Naive thymus-derived CD4-positive, alpha-beta T cell (primary cell): ENCODE measurements at regions not wholly inside any gene's neighbourhood (a gene's known extent, or its start where the extent isn't known, plus 50 kb on each side); places are given as distances from the start of the nearest gene placed in this dataset.

ENCODE experiments used
- ATAC-seq: fragments of 150-1000 bp; cut with Tn5 transposase; 2 replicates; pipeline ENCODE4 v1.10.0; 2021; ENCODE audit warnings: mild to moderate bottlenecking, moderate library complexity
- CTCF ChIA-PET: fragments of 350-600 bp; sonication (Branson Sonifier 250); formaldehyde crosslinking; loops from one replicate; lab custom pipeline; 2021; ENCODE audit warnings: antibody characterized with exemption; lab: Charles Lee
- POLR2A ChIA-PET: fragments of 350-600 bp; sonication (Branson Sonifier 250); formaldehyde crosslinking; loops from one replicate; lab custom pipeline; 2021; ENCODE audit warnings: antibody characterized with exemption, inconsistent platforms; lab: Charles Lee
- DNase-seq, 9 donors: peaks; one replicate each; pipeline versions ENCODE4 v3.0.0 to v3.0.0-alpha.2; 2020 to 2022; ENCODE audit warnings: mixed read lengths in 1 of 9
- H3K27ac ChIP-seq: one replicate; pipeline ENCODE4 v1.7.0; 2013; ENCODE audit warnings: mild to moderate bottlenecking, low read depth, low read length, moderate library complexity
- H3K27me3 ChIP-seq, 2 donors: one replicate each; pipeline ENCODE4 v1.7.0; 2013; ENCODE audit warnings: low read length in 2 of 2, mild to moderate bottlenecking in 2 of 2, moderate library complexity in 2 of 2; ENCODE audit not compliant: control insufficient read depth in 2 of 2, insufficient read depth in 2 of 2
- H3K36me3 ChIP-seq, 3 experiments: 1 replicate in 2 of 3; 2 replicates in 1 of 3; pipeline ENCODE4 v1.7.0; 2013; ENCODE audit warnings: low read length in 3 of 3, mild to moderate bottlenecking in 3 of 3, moderate library complexity in 1 of 3; ENCODE audit not compliant: insufficient read depth in 3 of 3, control insufficient read depth in 2 of 3
- H3K4me1 ChIP-seq, 2 donors: one replicate each; pipeline ENCODE4 v1.7.0; 2013; ENCODE audit warnings: low read length in 2 of 2, mild to moderate bottlenecking in 2 of 2, moderate library complexity in 1 of 2; ENCODE audit not compliant: control insufficient read depth in 2 of 2, insufficient read depth in 2 of 2
- H3K4me3 ChIP-seq: 2 replicates; pipeline ENCODE4 v1.7.0; 2013; ENCODE audit warnings: mild to moderate bottlenecking, low read length
- H3K9me3 ChIP-seq, 3 experiments: 1 replicate in 2 of 3; 2 replicates in 1 of 3; pipeline ENCODE4 v1.7.0; 2013; ENCODE audit warnings: low read length in 3 of 3; ENCODE audit not compliant: control insufficient read depth in 2 of 3
- H3K27ac Mint-ChIP-seq, 9 donors: one replicate each; pipeline ENCODE4 v1.8.0; 2020 to 2022; ENCODE audit warnings: mixed read lengths in 9 of 9, mild to moderate bottlenecking in 8 of 9, moderate library complexity in 5 of 9, inconsistent platforms in 2 of 9
- H3K27me3 Mint-ChIP-seq, 5 donors: one replicate each; pipeline ENCODE4 v1.8.0; 2021 to 2022; ENCODE audit warnings: mixed read lengths in 5 of 5, mild to moderate bottlenecking in 1 of 5
- H3K36me3 Mint-ChIP-seq, 5 donors: one replicate each; pipeline ENCODE4 v1.8.0; 2020 to 2022; ENCODE audit warnings: mixed read lengths in 5 of 5, mild to moderate bottlenecking in 3 of 5, inconsistent platforms in 1 of 5
- H3K4me1 Mint-ChIP-seq, 7 donors: one replicate each; pipeline ENCODE4 v1.8.0; 2020 to 2022; ENCODE audit warnings: mixed read lengths in 7 of 7, mild to moderate bottlenecking in 3 of 7, inconsistent platforms in 1 of 7
- H3K4me3 Mint-ChIP-seq, 10 donors: one replicate each; pipeline ENCODE4 v1.8.0; 2020 to 2022; ENCODE audit warnings: mild to moderate bottlenecking in 10 of 10, mixed read lengths in 10 of 10, moderate library complexity in 6 of 10, inconsistent platforms in 2 of 10
- H3K9me3 Mint-ChIP-seq, 11 donors: one replicate each; pipeline ENCODE4 v1.8.0; 2020 to 2022; ENCODE audit warnings: mixed read lengths in 11 of 11, mild to moderate bottlenecking in 4 of 11, inconsistent platforms in 1 of 11, moderate library complexity in 1 of 11
- intact Hi-C, 2 donors: fragments of 100-400 bp; cut with micrococcal nuclease; formaldehyde crosslinking; loops; one replicate each; pipeline ENCODE4 v1.15.1; 2023

- Mint-ChIP-seq H3K4me3 (no peak overlapping the region), H3K27me3 (peaks cover 0 to 34% (median 27%) of the 10 kb centered on the region in 5 donors), H3K9me3 (peaks cover 0 to 5% (median 0%) of the 10 kb centered on the region in 11 donors), H3K27ac (no peak overlapping the region), H3K36me3 (peaks cover 0 to 5% (median 0%) of the 10 kb centered on the region in 5 donors), H3K4me1 (peaks cover 0 to 1% (median 0%) of the 10 kb centered on the region in 7 donors)
- H3K27me3 ChIP-seq, result peaks cover 0 to 3% of the 10 kb centered on the region in 2 donors
- H3K27ac ChIP-seq, result no peak overlapping the region
- intact Hi-C loops, result no loop called here
- no peaks in the 10 kb centered on the region for H3K36me3 ChIP-seq
- no peaks in the 10 kb centered on the region for H3K4me1 ChIP-seq
- H3K9me3 ChIP-seq, result no peaks in the 10 kb centered on the region
- POLR2A ChIA-PET, result no interaction called here
- ATAC-seq, result no peak
- no peak overlapping the region for H3K4me3 ChIP-seq
- CTCF ChIA-PET, result no interaction called here
- no peak for DNase-seq
Observed at GRCh38 chr15:87429754-87430153, 826.8 kb downstream of the NTRK3 start.

DNA sequence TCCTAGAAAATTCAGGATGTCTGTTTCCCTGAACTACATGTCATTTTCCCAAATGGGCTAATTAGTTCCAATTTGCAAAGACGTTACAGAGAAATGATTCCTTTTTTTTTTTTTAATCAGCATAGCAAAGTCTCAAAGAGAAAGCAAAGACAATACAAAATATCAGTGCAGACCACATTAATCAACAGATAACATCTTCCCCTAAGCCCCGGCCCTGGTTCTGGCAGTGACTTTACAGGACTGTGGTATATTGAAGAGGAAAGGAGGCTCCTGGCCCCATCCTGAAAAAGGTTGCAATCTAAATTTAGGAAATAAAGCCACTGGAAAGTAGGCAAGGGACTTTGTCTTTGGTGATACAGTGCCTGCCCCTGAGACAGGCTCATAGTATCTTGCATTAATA lies 836.5 kb downstream of the NTRK3 start:
- no peaks in the 10 kb centered on the region for H3K4me1 ChIP-seq
- Mint-ChIP-seq H3K4me1 (no peaks in the 10 kb centered on the region), H3K36me3 (no peaks in the 10 kb centered on the region), H3K9me3 (peaks cover 0 to 5% (median 0%) of the 10 kb centered on the region in 11 donors), H3K27ac (no peak overlapping the region), H3K27me3 (peaks cover 0 to 21% (median 10%) of the 10 kb centered on the region in 5 donors), H3K4me3 (no peak overlapping the region)
- H3K27me3 ChIP-seq, result no peaks in the 10 kb centered on the region
- ATAC-seq (no peak), DNase-seq (no peak)
- intact Hi-C loops, result no loop called here
- ChIA-PET POLR2A (no interaction called here), CTCF (no interaction called here)
- H3K9me3 ChIP-seq, result no peaks in the 10 kb centered on the region
- no peak overlapping the region for H3K27ac ChIP-seq
- no peak overlapping the region for H3K4me3 ChIP-seq
- H3K36me3 ChIP-seq, result no peaks in the 10 kb centered on the region

DNA sequence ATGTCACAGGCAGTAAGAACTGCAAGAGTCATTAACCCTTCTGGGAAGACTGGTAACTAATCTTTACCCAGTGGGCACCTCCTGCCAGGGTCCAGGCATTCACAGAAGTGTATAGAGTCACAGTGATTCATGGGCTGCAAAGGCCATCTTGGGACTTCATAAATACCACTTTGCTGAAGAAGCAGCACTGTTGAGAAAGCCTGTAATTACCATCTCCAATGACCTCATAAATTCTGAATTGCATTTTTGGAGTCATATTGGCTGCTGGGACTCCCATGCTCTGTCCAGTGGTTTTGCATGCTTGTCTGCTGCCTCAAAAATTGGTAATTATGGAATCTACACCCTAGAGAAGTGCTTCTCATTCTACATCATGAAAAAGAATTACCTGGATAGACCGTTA lies 837.2 kb downstream of the NTRK3 start:
- intact Hi-C loops, result no loop called here
- Histone ChIP-seq H3K9me3 (no peaks in the 10 kb centered on the region), H3K4me1 (no peaks in the 10 kb centered on the region), H3K4me3 (no peak overlapping the region), H3K27ac (no peak overlapping the region), H3K27me3 (no peaks in the 10 kb centered on the region), H3K36me3 (no peaks in the 10 kb centered on the region)
- ATAC-seq (no peak), DNase-seq (no peak)
- peaks cover 0 to 3% (median 0%) of the 10 kb centered on the region in 11 donors for H3K9me3 Mint-ChIP-seq
- ChIA-PET POLR2A (no interaction called here), CTCF (no interaction called here)
- peaks cover 0 to 19% (median 10%) of the 10 kb centered on the region in 5 donors for H3K27me3 Mint-ChIP-seq
- no peaks in the 10 kb centered on the region for H3K4me1 Mint-ChIP-seq
- no peaks in the 10 kb centered on the region for H3K36me3 Mint-ChIP-seq
- no peak overlapping the region for H3K27ac Mint-ChIP-seq
- no peak overlapping the region for H3K4me3 Mint-ChIP-seq

DNA sequence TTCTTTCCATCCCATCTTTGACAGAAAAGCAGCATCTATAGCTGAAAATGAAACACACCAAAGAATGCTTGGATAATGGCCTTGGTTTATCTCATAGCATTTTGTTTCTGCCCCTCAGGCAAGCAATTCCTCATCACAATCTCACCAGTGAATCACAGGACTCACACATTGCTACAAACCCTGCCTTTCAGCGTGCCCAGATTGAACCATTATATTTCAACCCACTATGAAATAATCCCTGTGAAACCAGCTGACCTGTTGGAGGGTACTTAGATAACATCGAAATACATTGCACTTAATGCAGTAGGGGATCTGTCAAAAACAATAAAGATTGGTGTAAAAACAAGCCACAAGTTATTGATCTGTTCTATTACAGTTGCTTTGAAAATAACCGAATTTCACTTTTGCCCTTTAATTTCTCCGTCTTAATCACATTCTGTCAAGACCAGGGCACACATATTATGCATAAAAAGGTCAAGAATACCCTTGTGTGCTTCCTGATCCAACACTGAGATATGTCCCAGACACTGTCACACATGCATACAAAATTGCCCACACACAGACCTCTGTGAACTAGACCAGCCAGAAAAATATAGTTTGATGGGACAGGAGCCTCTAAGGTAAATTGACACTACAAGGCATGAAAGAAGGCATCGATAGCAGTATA lies 839.8 kb downstream of the NTRK3 start:
- Mint-ChIP-seq H3K9me3 (peaks cover 0 to 3% (median 0%) of the 10 kb centered on the region in 11 donors), H3K4me3 (no peak overlapping the region), H3K36me3 (no peaks in the 10 kb centered on the region), H3K4me1 (no peaks in the 10 kb centered on the region), H3K27me3 (peaks cover 0 to 19% (median 4%) of the 10 kb centered on the region in 5 donors), H3K27ac (no peak overlapping the region)
- ATAC-seq, result no peak
- H3K27ac ChIP-seq, result no peak overlapping the region
- H3K36me3 ChIP-seq, result no peaks in the 10 kb centered on the region
- no peaks in the 10 kb centered on the region for H3K9me3 ChIP-seq
- no peak for DNase-seq
- POLR2A ChIA-PET, result no interaction called here
- intact Hi-C loops, result no loop called here
- no peak overlapping the region for H3K4me3 ChIP-seq
- no peaks in the 10 kb centered on the region for H3K4me1 ChIP-seq
- CTCF ChIA-PET, result no interaction called here
- H3K27me3 ChIP-seq, result no peaks in the 10 kb centered on the region

GRCh38 chr15:87408902-87409301 lies 847.6 kb downstream of the NTRK3 start:
- H3K27ac ChIP-seq, result no peak overlapping the region
- Mint-ChIP-seq H3K9me3 (peaks cover 0 to 4% (median 0%) of the 10 kb centered on the region in 11 donors), H3K4me3 (no peak overlapping the region), H3K27ac (no peak overlapping the region), H3K4me1 (no peaks in the 10 kb centered on the region), H3K36me3 (no peaks in the 10 kb centered on the region), H3K27me3 (peaks cover 0 to 6% (median 0%) of the 10 kb centered on the region in 5 donors)
- no peaks in the 10 kb centered on the region for H3K4me1 ChIP-seq
- DNase-seq (no peak), ATAC-seq (no peak)
- ChIA-PET CTCF (no interaction called here), POLR2A (no interaction called here)
- no peaks in the 10 kb centered on the region for H3K9me3 ChIP-seq
- intact Hi-C loops, result no loop called here
- H3K36me3 ChIP-seq, result no peaks in the 10 kb centered on the region
- H3K27me3 ChIP-seq, result no peaks in the 10 kb centered on the region
- H3K4me3 ChIP-seq, result no peak overlapping the region

- POLR2A ChIA-PET, result no interaction called here
- CTCF ChIA-PET, result no interaction called here
- no peak overlapping the region for H3K27ac Mint-ChIP-seq
- DNase-seq (no peak), ATAC-seq (no peak)
- H3K36me3 ChIP-seq, result no peaks in the 10 kb centered on the region
- H3K4me3 ChIP-seq, result no peak overlapping the region
- peaks cover 0 to 1% (median 0%) of the 10 kb centered on the region in 7 donors for H3K4me1 Mint-ChIP-seq
- peaks cover 0 to 4% (median 0%) of the 10 kb centered on the region in 11 donors for H3K9me3 Mint-ChIP-seq
- no peaks in the 10 kb centered on the region for H3K9me3 ChIP-seq
- no peaks in the 10 kb centered on the region for H3K36me3 Mint-ChIP-seq
- no peak overlapping the region for H3K27ac ChIP-seq
- H3K4me3 Mint-ChIP-seq, result no peak overlapping the region
- intact Hi-C loops, result no loop called here
- H3K27me3 Mint-ChIP-seq, result peaks cover 0 to 6% (median 0%) of the 10 kb centered on the region in 5 donors
- H3K4me1 ChIP-seq, result no peaks in the 10 kb centered on the region
- H3K27me3 ChIP-seq, result no peaks in the 10 kb centered on the region
Observed at GRCh38 chr15:87403973-87404372, 852.6 kb downstream of the NTRK3 start.

- Mint-ChIP-seq H3K4me1 (peaks cover 0 to 1% (median 0%) of the 10 kb centered on the region in 7 donors), H3K4me3 (no peak overlapping the region), H3K36me3 (no peaks in the 10 kb centered on the region), H3K9me3 (peaks cover 0 to 4% (median 0%) of the 10 kb centered on the region in 11 donors), H3K27ac (no peak overlapping the region), H3K27me3 (peaks cover 0 to 6% (median 0%) of the 10 kb centered on the region in 5 donors)
- DNase-seq (no peak), ATAC-seq (no peak)
- ChIA-PET POLR2A (no interaction called here), CTCF (no interaction called here)
- H3K27ac ChIP-seq, result no peak overlapping the region
- H3K4me1 ChIP-seq, result no peaks in the 10 kb centered on the region
- no peaks in the 10 kb centered on the region for H3K9me3 ChIP-seq
- H3K27me3 ChIP-seq, result no peaks in the 10 kb centered on the region
- H3K4me3 ChIP-seq, result no peak overlapping the region
- H3K36me3 ChIP-seq, result no peaks in the 10 kb centered on the region
- intact Hi-C loops, result no loop called here
Observed at GRCh38 chr15:87401973-87402372, 854.6 kb downstream of the NTRK3 start.
